ENCODE measurements at regions not wholly inside any gene's neighbourhood (a gene's known extent, or its start where the extent isn't known, plus 50 kb on each side); places are given as distances from the start of the nearest gene placed in this dataset.

DNA sequence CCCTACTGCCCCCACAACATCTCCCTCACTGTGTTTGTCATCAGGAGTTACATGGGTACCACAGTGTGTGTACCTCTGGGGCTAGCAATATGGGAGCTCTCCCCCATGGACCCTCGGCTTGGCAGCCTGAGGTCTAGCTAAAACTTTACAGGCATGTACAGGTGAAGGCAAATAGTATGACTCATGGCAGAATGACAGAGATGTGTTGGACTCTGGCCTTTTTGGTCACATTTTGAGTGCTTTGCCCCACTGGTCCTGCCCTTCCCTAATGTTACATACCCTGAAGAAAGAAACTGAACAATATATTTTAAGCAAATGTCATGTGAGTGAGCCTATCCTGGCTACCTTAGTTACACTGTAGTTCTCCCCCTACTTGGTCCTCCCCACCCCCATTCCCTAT lies 124.0 kb downstream of the NGF start:
- no peak overlapping the region for H3K4me3 Mint-ChIP-seq
- Histone ChIP-seq H3K4me2 (replicated peaks; ENCODE audit: low read depth, low read length, poor library complexity, severe bottlenecking) (no peak overlapping the region), H3K9me3 (ENCODE audit: control extremely low read depth in 1 of 3, control insufficient read depth in 2 of 3, insufficient read depth in 1 of 3, low read length in 2 of 3) (peaks cover 0 to 6% (median 0%) of the 10 kb centered on the region in 3 donors), H3K4me3 (ENCODE audit: control extremely low read depth in 1 of 5, extremely low read depth in 1 of 5, insufficient read depth in 1 of 5, low read depth in 2 of 5, low read length in 4 of 5) (no peak overlapping the region), H3K27me3 (replicated peaks in 1 of 4; ENCODE audit: control extremely low read depth in 1 of 4, control insufficient read depth in 3 of 4, insufficient read depth in 4 of 4, low read length in 3 of 4) (no peaks in the 10 kb centered on the region), H3K9ac (ENCODE audit: low read length) (no peak overlapping the region), H3K4me1 (ENCODE audit: control insufficient read depth in 2 of 2, insufficient read depth in 2 of 2, low read length in 2 of 2) (no peaks in the 10 kb centered on the region), H4K20me1 (ENCODE audit: control insufficient read depth, insufficient read depth, low read length, poor library complexity, severe bottlenecking) (no peaks in the 10 kb centered on the region), H2AFZ (ENCODE audit: insufficient read depth, low read depth, low read length, poor library complexity, severe bottlenecking) (no peak overlapping the region), H3K36me3 (replicated peaks in 1 of 2; ENCODE audit: control extremely low read depth in 1 of 2, control insufficient read depth in 1 of 2, extremely low read depth in 1 of 2, insufficient read depth in 2 of 2, low read length in 1 of 2) (no peaks in the 10 kb centered on the region), H3K79me2 (ENCODE audit: control insufficient read depth, insufficient read depth, low read length) (no peaks in the 10 kb centered on the region), H3K27ac (ENCODE audit: low read length in 2 of 2) (no peak overlapping the region)
- 100% methylated on average over 1 of the region's 1 CpG for WGBS (ENCODE audit: insufficient coverage)
- DNase-seq (no peak), ATAC-seq (ENCODE audit: low read depth) (no peak)
- intact Hi-C loops (cut with micrococcal nuclease): no loop called here
- CTCF ChIA-PET: no interaction called here
- H3K27me3 Mint-ChIP-seq: peaks cover 5% of the 10 kb centered on the region
- no peaks in the 10 kb centered on the region for H3K4me1 Mint-ChIP-seq
- H3K9me3 Mint-ChIP-seq (ENCODE audit: insufficient read depth): no peaks in the 10 kb centered on the region
- H3K27ac Mint-ChIP-seq: no peak overlapping the region
- POLR2A ChIA-PET: no interaction called here
- no peak for TF ChIP-seq EZH2 (IDR thresholded peaks at IDR 0.05; ENCODE audit: borderline replicate concordance, insufficient read depth, low read depth, low read length, poor library complexity, severe bottlenecking)
- TF ChIP-seq, protein P1, sequence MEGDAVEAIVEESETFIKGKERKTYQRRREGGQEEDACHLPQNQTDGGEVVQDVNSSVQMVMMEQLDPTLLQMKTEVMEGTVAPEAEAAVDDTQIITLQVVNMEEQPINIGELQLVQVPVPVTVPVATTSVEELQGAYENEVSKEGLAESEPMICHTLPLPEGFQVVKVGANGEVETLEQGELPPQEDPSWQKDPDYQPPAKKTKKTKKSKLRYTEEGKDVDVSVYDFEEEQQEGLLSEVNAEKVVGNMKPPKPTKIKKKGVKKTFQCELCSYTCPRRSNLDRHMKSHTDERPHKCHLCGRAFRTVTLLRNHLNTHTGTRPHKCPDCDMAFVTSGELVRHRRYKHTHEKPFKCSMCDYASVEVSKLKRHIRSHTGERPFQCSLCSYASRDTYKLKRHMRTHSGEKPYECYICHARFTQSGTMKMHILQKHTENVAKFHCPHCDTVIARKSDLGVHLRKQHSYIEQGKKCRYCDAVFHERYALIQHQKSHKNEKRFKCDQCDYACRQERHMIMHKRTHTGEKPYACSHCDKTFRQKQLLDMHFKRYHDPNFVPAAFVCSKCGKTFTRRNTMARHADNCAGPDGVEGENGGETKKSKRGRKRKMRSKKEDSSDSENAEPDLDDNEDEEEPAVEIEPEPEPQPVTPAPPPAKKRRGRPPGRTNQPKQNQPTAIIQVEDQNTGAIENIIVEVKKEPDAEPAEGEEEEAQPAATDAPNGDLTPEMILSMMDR (IDR thresholded peaks at IDR 0.05): no peak

GRCh38 chr1:115213130-115213529 lies 123.8 kb upstream of the TSPAN2 start:
- 84% methylated on average over 2 of the region's 3 CpGs for WGBS (ENCODE audit: insufficient coverage)
- ChIA-PET POLR2A (no interaction called here), CTCF (no interaction called here)
- peaks cover 5% of the 10 kb centered on the region for H3K27me3 Mint-ChIP-seq
- H3K4me3 Mint-ChIP-seq: no peak overlapping the region
- Histone ChIP-seq H3K27ac (ENCODE audit: low read length in 2 of 2) (no peak overlapping the region), H3K4me3 (ENCODE audit: control extremely low read depth in 1 of 5, extremely low read depth in 1 of 5, insufficient read depth in 1 of 5, low read depth in 2 of 5, low read length in 4 of 5) (no peak overlapping the region), H3K36me3 (replicated peaks in 1 of 2; ENCODE audit: control extremely low read depth in 1 of 2, control insufficient read depth in 1 of 2, extremely low read depth in 1 of 2, insufficient read depth in 2 of 2, low read length in 1 of 2) (no peaks in the 10 kb centered on the region), H3K27me3 (replicated peaks in 1 of 4; ENCODE audit: control extremely low read depth in 1 of 4, control insufficient read depth in 3 of 4, insufficient read depth in 4 of 4, low read length in 3 of 4) (no peaks in the 10 kb centered on the region), H3K9ac (ENCODE audit: low read length) (no peak overlapping the region), H3K79me2 (ENCODE audit: control insufficient read depth, insufficient read depth, low read length) (no peaks in the 10 kb centered on the region), H3K4me1 (ENCODE audit: control insufficient read depth in 2 of 2, insufficient read depth in 2 of 2, low read length in 2 of 2) (no peaks in the 10 kb centered on the region), H3K4me2 (replicated peaks; ENCODE audit: low read depth, low read length, poor library complexity, severe bottlenecking) (no peak overlapping the region), H2AFZ (ENCODE audit: insufficient read depth, low read depth, low read length, poor library complexity, severe bottlenecking) (no peak overlapping the region), H4K20me1 (ENCODE audit: control insufficient read depth, insufficient read depth, low read length, poor library complexity, severe bottlenecking) (no peaks in the 10 kb centered on the region), H3K9me3 (ENCODE audit: control extremely low read depth in 1 of 3, control insufficient read depth in 2 of 3, insufficient read depth in 1 of 3, low read length in 2 of 3) (peaks cover 0 to 6% (median 0%) of the 10 kb centered on the region in 3 donors)
- no peaks in the 10 kb centered on the region for H3K9me3 Mint-ChIP-seq (ENCODE audit: insufficient read depth)
- ATAC-seq (ENCODE audit: low read depth) (no peak), DNase-seq (no peak)
- TF ChIP-seq, protein P1 (IDR thresholded peaks at IDR 0.05): no peak
- TF ChIP-seq EZH2 (IDR thresholded peaks at IDR 0.05; ENCODE audit: borderline replicate concordance, insufficient read depth, low read depth, low read length, poor library complexity, severe bottlenecking): no peak
- intact Hi-C loops (cut with micrococcal nuclease): no loop called here
- H3K27ac Mint-ChIP-seq: no peak overlapping the region
- H3K4me1 Mint-ChIP-seq: no peaks in the 10 kb centered on the region

Data from B cell (primary cell).